ENCODE measurements at regions not wholly inside any gene's neighbourhood (a gene's known extent, or its start where the extent isn't known, plus 50 kb on each side); places are given as distances from the start of the nearest gene placed in this dataset.

DNA sequence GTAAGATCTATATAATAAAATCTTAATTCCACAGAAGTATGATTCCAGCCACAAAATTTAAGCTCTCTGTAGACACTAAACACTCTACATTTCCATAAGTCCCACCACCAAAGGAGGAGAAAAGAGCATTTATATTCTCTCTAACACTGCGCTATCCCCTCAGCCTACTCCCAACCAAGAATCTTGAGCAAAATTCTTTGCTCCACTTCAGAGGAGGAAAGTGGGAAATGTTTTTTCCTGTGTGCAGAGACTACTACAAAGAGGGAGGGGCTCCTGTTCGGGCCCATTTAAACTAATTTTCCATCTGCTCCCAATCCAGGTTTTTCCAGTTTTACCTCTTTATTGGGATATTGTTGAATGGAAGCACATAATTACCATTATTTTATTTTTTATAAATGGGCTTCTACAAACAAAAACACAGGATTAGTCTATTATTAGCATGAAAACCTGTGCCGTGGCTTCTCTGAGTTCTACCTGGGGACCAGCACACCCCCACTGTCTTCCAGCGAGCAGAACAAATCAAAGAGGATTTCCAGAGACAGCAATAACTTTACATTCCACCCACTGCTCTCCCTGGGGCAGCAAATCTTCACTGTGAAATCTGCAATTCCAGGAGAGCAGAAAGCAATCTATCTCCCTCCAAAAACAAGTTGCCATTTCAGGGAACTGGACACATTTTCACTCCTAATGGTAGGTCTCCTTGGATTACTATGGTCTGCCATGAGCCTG, 174.0 kb downstream of the DAD1 start:
- no peak for TF ChIP-seq CTCF (conservative IDR thresholded peaks at IDR 0.05; ENCODE audit: low read depth, low read length)
- no peak for DNase-seq (ENCODE audit: low read depth)

GRCh38 chr14:22412926-22413411, 176.1 kb downstream of the DAD1 start:
- DNase-seq (ENCODE audit: low read depth): peak; percentile 74
- peak; percentile 27 for TF ChIP-seq CTCF (conservative IDR thresholded peaks at IDR 0.05; ENCODE audit: low read depth, low read length)
- H3K4me3 ChIP-seq (ENCODE audit: low read depth, low read length): no peak overlapping the region

More for the DNA sequence above, 174.0 kb downstream of the DAD1 start:
- no peak overlapping the region for H3K4me3 ChIP-seq (ENCODE audit: low read depth, low read length)

DNA sequence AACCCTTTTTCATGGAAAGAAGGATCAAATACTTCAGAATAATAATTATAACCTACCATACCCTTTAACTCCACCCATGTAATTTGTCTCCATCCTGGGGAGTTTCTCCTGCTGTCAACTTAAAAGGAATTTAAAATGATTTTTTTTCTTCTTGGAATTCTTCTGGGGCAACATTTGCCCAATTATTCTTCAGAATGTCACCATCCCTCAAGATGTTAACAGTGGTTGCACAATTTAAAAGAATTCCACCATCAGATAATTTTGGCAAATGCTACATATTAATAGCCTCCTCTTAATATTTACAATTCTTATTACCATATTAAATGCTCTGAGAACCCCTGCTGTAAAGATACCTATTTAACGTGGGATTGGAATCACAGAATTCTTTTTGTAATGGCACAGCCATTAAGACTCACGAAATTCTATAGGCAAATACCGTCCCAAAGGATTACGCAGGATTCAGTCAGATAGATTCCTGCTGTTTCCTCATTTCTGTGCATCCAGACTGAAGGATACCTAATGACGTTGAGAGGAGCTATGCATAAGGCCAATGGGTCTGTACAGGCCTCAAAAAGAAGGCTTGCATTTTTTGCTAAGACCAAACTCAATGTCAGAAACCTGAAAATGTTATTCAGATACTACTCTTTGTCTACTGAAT, 177.5 kb downstream of the DAD1 start:
- no peak overlapping the region for H3K4me3 ChIP-seq (ENCODE audit: low read depth, low read length)
- no peak for DNase-seq (ENCODE audit: low read depth)
- TF ChIP-seq CTCF (conservative IDR thresholded peaks at IDR 0.05; ENCODE audit: low read depth, low read length): no peak

- DNase-seq (ENCODE audit: low read depth): no peak
- no peak for TF ChIP-seq CTCF (conservative IDR thresholded peaks at IDR 0.05; ENCODE audit: low read depth, low read length)
- no peak overlapping the region for H3K4me3 ChIP-seq (ENCODE audit: low read depth, low read length)
Measured at GRCh38 chr14:22410497-22410896, 178.5 kb downstream of the DAD1 start.

- no peak for TF ChIP-seq CTCF (conservative IDR thresholded peaks at IDR 0.05; ENCODE audit: low read depth, low read length)
- no peak overlapping the region for H3K4me3 ChIP-seq (ENCODE audit: low read depth, low read length)
- no peak for DNase-seq (ENCODE audit: low read depth)
Measured at GRCh38 chr14:22409006-22409405, 180.0 kb downstream of the DAD1 start.

- no peak overlapping the region for H3K4me3 ChIP-seq (ENCODE audit: low read depth, low read length)
- DNase-seq (ENCODE audit: low read depth): no peak
- TF ChIP-seq CTCF (conservative IDR thresholded peaks at IDR 0.05; ENCODE audit: low read depth, low read length): no peak
Measured at GRCh38 chr14:22408547-22408946, 180.5 kb downstream of the DAD1 start.

Measured in choroid plexus epithelial cell (primary cell).